ENCODE measurements at regions not wholly inside any gene's neighbourhood (a gene's known extent, or its start where the extent isn't known, plus 50 kb on each side); places are given as distances from the start of the nearest gene placed in this dataset.

DNA sequence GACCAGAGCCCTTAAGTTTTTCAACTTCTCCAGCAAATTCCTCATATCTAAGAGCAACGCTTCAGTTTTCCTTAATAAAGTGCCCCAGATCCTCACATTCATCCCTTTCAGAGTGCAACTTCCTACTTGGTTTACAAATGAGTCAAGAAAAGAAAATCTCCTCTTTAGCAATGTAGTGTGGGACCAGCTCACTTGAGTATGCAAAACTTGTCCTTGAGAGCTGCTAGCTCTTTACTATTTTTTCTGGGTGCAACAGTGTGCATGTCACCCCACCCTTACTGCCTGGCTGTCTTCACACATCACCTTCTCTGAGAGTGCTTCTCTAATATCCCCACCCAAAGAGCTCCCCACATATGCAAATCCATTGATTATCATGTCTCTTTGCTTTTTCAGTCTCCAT is 203.1 kb upstream of the CAMK1G start:
- no peak overlapping the region for H3K4me3 ChIP-seq (ENCODE audit: low read length)
- H3K27me3 ChIP-seq (ENCODE audit: insufficient read depth, low read depth, low read length), result no peaks in the 10 kb centered on the region
- H3K9me2 ChIP-seq (ENCODE audit: insufficient read depth, low read length), result no peaks in the 10 kb centered on the region
- H3K79me2 ChIP-seq (replicated peaks; ENCODE audit: insufficient read depth, low read length), result no peaks in the 10 kb centered on the region
- H3K4me2 ChIP-seq (ENCODE audit: low read length), result no peak overlapping the region
- no peak overlapping the region for H3K27ac ChIP-seq (ENCODE audit: low read length)
- no peaks in the 10 kb centered on the region for H3F3A ChIP-seq (ENCODE audit: insufficient read depth, low read length, poor library complexity, severe bottlenecking)
- H2AFZ ChIP-seq (ENCODE audit: low read depth, low read length), result no peak overlapping the region
- TF ChIP-seq MXI1 (conservative IDR thresholded peaks at IDR 0.05; ENCODE audit: poor library complexity, severe bottlenecking) (no peak), EZH2 (IDR thresholded peaks at IDR 0.05; ENCODE audit: borderline replicate concordance, insufficient read depth, low read length, poor library complexity, severe bottlenecking) (no peak), SMC3 (conservative IDR thresholded peaks at IDR 0.05; ENCODE audit: poor library complexity) (no peak), TAF1 (IDR thresholded peaks at IDR 0.05; ENCODE audit: low read depth) (no peak)
- no peaks in the 10 kb centered on the region for H3K36me3 ChIP-seq (ENCODE audit: insufficient read depth, low read length)
- H3K9ac ChIP-seq (ENCODE audit: low read length), result no peak overlapping the region
- H3K9me3 ChIP-seq (ENCODE audit: low read length), result no peaks in the 10 kb centered on the region
- H4K20me1 ChIP-seq (ENCODE audit: insufficient read depth), result no peaks in the 10 kb centered on the region

DNA sequence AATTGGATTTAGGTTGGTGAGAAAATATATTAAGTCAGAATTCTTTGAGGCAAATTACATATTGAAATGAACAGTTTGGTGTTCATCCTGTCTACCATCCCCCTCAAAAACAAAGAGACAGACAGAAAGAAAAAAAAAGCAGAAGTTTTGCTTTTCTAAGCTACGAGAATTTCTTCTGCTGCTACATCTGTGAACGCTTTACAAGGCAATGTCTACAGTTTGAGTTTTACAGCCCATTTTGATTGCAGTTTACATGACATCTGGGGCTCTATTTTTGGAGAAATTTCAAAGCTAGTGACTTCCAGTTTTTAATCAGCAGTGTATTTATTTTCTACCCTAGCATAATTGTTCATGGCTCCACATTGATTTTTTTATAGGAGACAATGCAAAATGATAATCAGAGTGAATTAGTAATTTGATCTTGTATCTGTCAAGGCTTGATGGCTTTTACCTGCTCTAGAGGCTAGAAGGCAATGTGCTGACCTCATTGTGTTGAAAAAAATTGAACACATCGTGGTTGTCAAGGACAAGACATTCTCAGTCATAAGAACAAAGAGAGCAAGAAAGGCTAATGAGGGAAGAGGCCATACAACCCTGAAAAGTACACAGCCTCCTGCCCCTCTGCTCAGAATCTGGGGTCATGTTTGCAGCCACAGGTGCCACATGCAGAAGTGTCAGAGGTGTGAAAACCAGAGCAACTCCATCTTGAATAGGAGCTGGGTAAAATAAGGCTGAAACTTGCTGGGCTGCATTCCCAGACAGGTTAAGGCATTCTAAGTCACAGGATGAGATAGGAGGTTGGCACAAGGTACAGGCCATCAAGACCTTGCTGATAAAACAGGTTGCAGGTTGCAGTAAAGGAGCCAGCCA is 201.0 kb upstream of the CAMK1G start:
- Histone ChIP-seq H3K9me2 (ENCODE audit: insufficient read depth, low read length) (no peaks in the 10 kb centered on the region), H3K79me2 (replicated peaks; ENCODE audit: insufficient read depth, low read length) (no peaks in the 10 kb centered on the region), H3K27ac (ENCODE audit: low read length) (no peak overlapping the region), H3K27me3 (ENCODE audit: insufficient read depth, low read depth, low read length) (no peaks in the 10 kb centered on the region), H3K4me2 (ENCODE audit: low read length) (no peak overlapping the region), H3K9ac (ENCODE audit: low read length) (no peak overlapping the region), H4K20me1 (ENCODE audit: insufficient read depth) (no peaks in the 10 kb centered on the region), H2AFZ (ENCODE audit: low read depth, low read length) (no peak overlapping the region), H3F3A (ENCODE audit: insufficient read depth, low read length, poor library complexity, severe bottlenecking) (no peaks in the 10 kb centered on the region), H3K4me3 (ENCODE audit: low read length) (no peak overlapping the region), H3K9me3 (ENCODE audit: low read length) (no peaks in the 10 kb centered on the region), H3K36me3 (ENCODE audit: insufficient read depth, low read length) (no peaks in the 10 kb centered on the region)
- TF ChIP-seq, protein P1, sequence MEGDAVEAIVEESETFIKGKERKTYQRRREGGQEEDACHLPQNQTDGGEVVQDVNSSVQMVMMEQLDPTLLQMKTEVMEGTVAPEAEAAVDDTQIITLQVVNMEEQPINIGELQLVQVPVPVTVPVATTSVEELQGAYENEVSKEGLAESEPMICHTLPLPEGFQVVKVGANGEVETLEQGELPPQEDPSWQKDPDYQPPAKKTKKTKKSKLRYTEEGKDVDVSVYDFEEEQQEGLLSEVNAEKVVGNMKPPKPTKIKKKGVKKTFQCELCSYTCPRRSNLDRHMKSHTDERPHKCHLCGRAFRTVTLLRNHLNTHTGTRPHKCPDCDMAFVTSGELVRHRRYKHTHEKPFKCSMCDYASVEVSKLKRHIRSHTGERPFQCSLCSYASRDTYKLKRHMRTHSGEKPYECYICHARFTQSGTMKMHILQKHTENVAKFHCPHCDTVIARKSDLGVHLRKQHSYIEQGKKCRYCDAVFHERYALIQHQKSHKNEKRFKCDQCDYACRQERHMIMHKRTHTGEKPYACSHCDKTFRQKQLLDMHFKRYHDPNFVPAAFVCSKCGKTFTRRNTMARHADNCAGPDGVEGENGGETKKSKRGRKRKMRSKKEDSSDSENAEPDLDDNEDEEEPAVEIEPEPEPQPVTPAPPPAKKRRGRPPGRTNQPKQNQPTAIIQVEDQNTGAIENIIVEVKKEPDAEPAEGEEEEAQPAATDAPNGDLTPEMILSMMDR (IDR thresholded peaks at IDR 0.05; ENCODE audit: poor library complexity, severe bottlenecking), result no peak
- TF ChIP-seq EZH2 (IDR thresholded peaks at IDR 0.05; ENCODE audit: borderline replicate concordance, insufficient read depth, low read length, poor library complexity, severe bottlenecking) (no peak), EP300 (conservative IDR thresholded peaks at IDR 0.05; ENCODE audit: poor library complexity, severe bottlenecking) (no peak), TAF1 (IDR thresholded peaks at IDR 0.05; ENCODE audit: low read depth) (no peak), SMC3 (conservative IDR thresholded peaks at IDR 0.05; ENCODE audit: poor library complexity) (no peak)

DNA sequence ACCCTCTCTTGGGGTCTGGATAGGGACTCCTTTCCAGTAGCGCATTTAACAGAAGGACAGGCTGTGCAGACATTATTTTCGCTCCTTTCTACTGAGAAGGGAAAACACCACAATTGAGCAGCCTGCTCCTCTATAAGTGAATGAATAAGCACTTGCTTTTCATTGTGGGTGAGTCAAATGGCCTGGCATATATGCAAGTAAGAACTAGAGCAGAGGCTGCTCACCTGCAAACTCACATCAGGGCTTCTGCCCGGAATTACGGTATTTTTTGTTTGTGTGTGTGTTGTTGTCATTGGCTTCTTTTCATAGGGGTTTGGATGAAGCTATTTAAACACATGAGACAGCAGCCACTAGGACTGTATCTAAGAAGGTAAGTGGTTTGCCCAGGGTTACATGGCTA is 200.1 kb upstream of the CAMK1G start:
- Histone ChIP-seq H3K9me3 (ENCODE audit: low read length) (no peaks in the 10 kb centered on the region), H3K4me3 (ENCODE audit: low read length) (no peak overlapping the region), H3K4me2 (ENCODE audit: low read length) (no peak overlapping the region), H3K9ac (ENCODE audit: low read length) (no peak overlapping the region), H3K9me2 (ENCODE audit: insufficient read depth, low read length) (no peaks in the 10 kb centered on the region), H3K27ac (ENCODE audit: low read length) (no peak overlapping the region), H2AFZ (ENCODE audit: low read depth, low read length) (no peak overlapping the region), H3K79me2 (replicated peaks; ENCODE audit: insufficient read depth, low read length) (no peaks in the 10 kb centered on the region), H4K20me1 (ENCODE audit: insufficient read depth) (no peaks in the 10 kb centered on the region), H3F3A (ENCODE audit: insufficient read depth, low read length, poor library complexity, severe bottlenecking) (no peaks in the 10 kb centered on the region), H3K36me3 (ENCODE audit: insufficient read depth, low read length) (no peaks in the 10 kb centered on the region), H3K27me3 (ENCODE audit: insufficient read depth, low read depth, low read length) (no peaks in the 10 kb centered on the region)
- TF ChIP-seq EP300 (conservative IDR thresholded peaks at IDR 0.05; ENCODE audit: poor library complexity, severe bottlenecking) (no peak), POLR2AphosphoS5 (IDR thresholded peaks at IDR 0.05) (no peak), EZH2 (IDR thresholded peaks at IDR 0.05; ENCODE audit: borderline replicate concordance, insufficient read depth, low read length, poor library complexity, severe bottlenecking) (no peak), TAF1 (IDR thresholded peaks at IDR 0.05; ENCODE audit: low read depth) (no peak), MXI1 (conservative IDR thresholded peaks at IDR 0.05; ENCODE audit: poor library complexity, severe bottlenecking) (no peak), SMC3 (conservative IDR thresholded peaks at IDR 0.05; ENCODE audit: poor library complexity) (no peak), RAD21 (conservative IDR thresholded peaks at IDR 0.05) (no peak)
- TF ChIP-seq, protein P1 (IDR thresholded peaks at IDR 0.05; ENCODE audit: poor library complexity, severe bottlenecking), result no peak
- TF ChIP-seq, protein P2, sequence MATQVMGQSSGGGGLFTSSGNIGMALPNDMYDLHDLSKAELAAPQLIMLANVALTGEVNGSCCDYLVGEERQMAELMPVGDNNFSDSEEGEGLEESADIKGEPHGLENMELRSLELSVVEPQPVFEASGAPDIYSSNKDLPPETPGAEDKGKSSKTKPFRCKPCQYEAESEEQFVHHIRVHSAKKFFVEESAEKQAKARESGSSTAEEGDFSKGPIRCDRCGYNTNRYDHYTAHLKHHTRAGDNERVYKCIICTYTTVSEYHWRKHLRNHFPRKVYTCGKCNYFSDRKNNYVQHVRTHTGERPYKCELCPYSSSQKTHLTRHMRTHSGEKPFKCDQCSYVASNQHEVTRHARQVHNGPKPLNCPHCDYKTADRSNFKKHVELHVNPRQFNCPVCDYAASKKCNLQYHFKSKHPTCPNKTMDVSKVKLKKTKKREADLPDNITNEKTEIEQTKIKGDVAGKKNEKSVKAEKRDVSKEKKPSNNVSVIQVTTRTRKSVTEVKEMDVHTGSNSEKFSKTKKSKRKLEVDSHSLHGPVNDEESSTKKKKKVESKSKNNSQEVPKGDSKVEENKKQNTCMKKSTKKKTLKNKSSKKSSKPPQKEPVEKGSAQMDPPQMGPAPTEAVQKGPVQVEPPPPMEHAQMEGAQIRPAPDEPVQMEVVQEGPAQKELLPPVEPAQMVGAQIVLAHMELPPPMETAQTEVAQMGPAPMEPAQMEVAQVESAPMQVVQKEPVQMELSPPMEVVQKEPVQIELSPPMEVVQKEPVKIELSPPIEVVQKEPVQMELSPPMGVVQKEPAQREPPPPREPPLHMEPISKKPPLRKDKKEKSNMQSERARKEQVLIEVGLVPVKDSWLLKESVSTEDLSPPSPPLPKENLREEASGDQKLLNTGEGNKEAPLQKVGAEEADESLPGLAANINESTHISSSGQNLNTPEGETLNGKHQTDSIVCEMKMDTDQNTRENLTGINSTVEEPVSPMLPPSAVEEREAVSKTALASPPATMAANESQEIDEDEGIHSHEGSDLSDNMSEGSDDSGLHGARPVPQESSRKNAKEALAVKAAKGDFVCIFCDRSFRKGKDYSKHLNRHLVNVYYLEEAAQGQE (IDR thresholded peaks at IDR 0.05; ENCODE audit: borderline replicate concordance), result no peak
